ENCODE measurements at regions not wholly inside any gene's neighbourhood (a gene's known extent, or its start where the extent isn't known, plus 50 kb on each side); places are given as distances from the start of the nearest gene placed in this dataset.

GRCh38 chr21:19535356-19535755 lies 1131.8 kb upstream of the TMPRSS15 start:
- Histone ChIP-seq H2BK5ac (ENCODE audit: low read depth, low read length, poor library complexity) (no peak overlapping the region), H2AK5ac (ENCODE audit: low read length) (no peak overlapping the region), H3K27ac (ENCODE audit: low read depth, low read length) (no peak overlapping the region), H3K27me3 (ENCODE audit: insufficient read depth, low read length) (no peaks in the 10 kb centered on the region), H4K8ac (ENCODE audit: low read depth, low read length) (no peak overlapping the region), H2AFZ (ENCODE audit: insufficient read depth, low read length, poor library complexity) (no peak overlapping the region), H2BK120ac (ENCODE audit: insufficient read depth, low read length, poor library complexity) (no peak overlapping the region), H3K4me2 (ENCODE audit: low read length) (no peak overlapping the region), H4K91ac (ENCODE audit: low read depth, low read length) (no peak overlapping the region), H3K79me2 (ENCODE audit: control insufficient read depth, insufficient read depth, low read length, poor library complexity) (no peaks in the 10 kb centered on the region), H3K4me1 (ENCODE audit: control insufficient read depth in 1 of 2, insufficient read depth in 2 of 2, low read length in 2 of 2) (no peaks in the 10 kb centered on the region), H3K4me3 (ENCODE audit: low read depth, low read length) (no peak overlapping the region), H3K14ac (ENCODE audit: low read length) (no peak overlapping the region), H3K18ac (ENCODE audit: low read length) (no peak overlapping the region), H3K23ac (ENCODE audit: low read length) (no peak overlapping the region), H2BK12ac (ENCODE audit: low read length) (no peak overlapping the region), H3K9ac (ENCODE audit: low read length) (no peak overlapping the region), H4K12ac (ENCODE audit: low read depth, low read length) (no peak overlapping the region), H3K79me1 (ENCODE audit: low read length) (no peaks in the 10 kb centered on the region), H3K36me3 (ENCODE audit: control insufficient read depth in 1 of 2, insufficient read depth in 2 of 2, low read length in 2 of 2) (no peaks in the 10 kb centered on the region), H3K4ac (ENCODE audit: low read depth, low read length) (no peak overlapping the region), H3K9me3 (ENCODE audit: insufficient read depth, low read depth, low read length) (no peaks in the 10 kb centered on the region)
- DNase-seq = no peak
- WGBS (ENCODE audit: extremely low coverage, insufficient coverage, insufficient read length) = no CpG with 5 or more reads among the region's 3 CpGs

- Histone ChIP-seq H4K91ac (ENCODE audit: low read depth, low read length) (no peak overlapping the region), H4K8ac (ENCODE audit: low read depth, low read length) (no peak overlapping the region), H3K79me1 (ENCODE audit: low read length) (no peaks in the 10 kb centered on the region), H2BK12ac (ENCODE audit: low read length) (no peak overlapping the region), H2BK5ac (ENCODE audit: low read depth, low read length, poor library complexity) (no peak overlapping the region), H3K4me3 (ENCODE audit: low read depth, low read length) (no peak overlapping the region), H2AK5ac (ENCODE audit: low read length) (no peak overlapping the region), H4K12ac (ENCODE audit: low read depth, low read length) (no peak overlapping the region), H3K23ac (ENCODE audit: low read length) (no peak overlapping the region), H2BK120ac (ENCODE audit: insufficient read depth, low read length, poor library complexity) (no peak overlapping the region), H3K18ac (ENCODE audit: low read length) (no peak overlapping the region), H3K36me3 (ENCODE audit: control insufficient read depth in 1 of 2, insufficient read depth in 2 of 2, low read length in 2 of 2) (no peaks in the 10 kb centered on the region), H3K4ac (ENCODE audit: low read depth, low read length) (no peak overlapping the region), H3K4me2 (ENCODE audit: low read length) (no peak overlapping the region), H3K27ac (ENCODE audit: low read depth, low read length) (no peak overlapping the region), H3K9me3 (ENCODE audit: insufficient read depth, low read depth, low read length) (no peaks in the 10 kb centered on the region), H3K27me3 (ENCODE audit: insufficient read depth, low read length) (no peaks in the 10 kb centered on the region), H3K14ac (ENCODE audit: low read length) (no peak overlapping the region), H3K4me1 (ENCODE audit: control insufficient read depth in 1 of 2, insufficient read depth in 2 of 2, low read length in 2 of 2) (no peaks in the 10 kb centered on the region), H3K79me2 (ENCODE audit: control insufficient read depth, insufficient read depth, low read length, poor library complexity) (no peaks in the 10 kb centered on the region), H3K9ac (ENCODE audit: low read length) (no peak overlapping the region), H2AFZ (ENCODE audit: insufficient read depth, low read length, poor library complexity) (no peak overlapping the region)
- no CpG with 5 or more reads among the region's 2 CpGs for WGBS (ENCODE audit: extremely low coverage, insufficient coverage, insufficient read length)
- DNase-seq = no peak
Measured at GRCh38 chr21:19537116-19537515, 1133.5 kb upstream of the TMPRSS15 start.

- Histone ChIP-seq H2BK12ac (ENCODE audit: low read length) (no peak overlapping the region), H3K27ac (ENCODE audit: low read depth, low read length) (no peak overlapping the region), H3K36me3 (ENCODE audit: control insufficient read depth in 1 of 2, insufficient read depth in 2 of 2, low read length in 2 of 2) (no peaks in the 10 kb centered on the region), H4K91ac (ENCODE audit: low read depth, low read length) (no peak overlapping the region), H3K4me3 (ENCODE audit: low read depth, low read length) (no peak overlapping the region), H4K12ac (ENCODE audit: low read depth, low read length) (no peak overlapping the region), H2BK120ac (ENCODE audit: insufficient read depth, low read length, poor library complexity) (no peak overlapping the region), H4K8ac (ENCODE audit: low read depth, low read length) (no peak overlapping the region), H3K9me3 (ENCODE audit: insufficient read depth, low read depth, low read length) (no peaks in the 10 kb centered on the region), H2AK5ac (ENCODE audit: low read length) (no peak overlapping the region), H2AFZ (ENCODE audit: insufficient read depth, low read length, poor library complexity) (no peak overlapping the region), H3K18ac (ENCODE audit: low read length) (no peak overlapping the region), H2BK5ac (ENCODE audit: low read depth, low read length, poor library complexity) (no peak overlapping the region), H3K14ac (ENCODE audit: low read length) (no peak overlapping the region), H3K4me2 (ENCODE audit: low read length) (no peak overlapping the region), H3K4me1 (ENCODE audit: control insufficient read depth in 1 of 2, insufficient read depth in 2 of 2, low read length in 2 of 2) (peaks cover 0 to 2% of the 10 kb centered on the region in 2 experiments), H3K23ac (ENCODE audit: low read length) (no peak overlapping the region), H3K79me2 (ENCODE audit: control insufficient read depth, insufficient read depth, low read length, poor library complexity) (no peaks in the 10 kb centered on the region), H3K79me1 (ENCODE audit: low read length) (peaks cover 2% of the 10 kb centered on the region), H3K9ac (ENCODE audit: low read length) (no peak overlapping the region), H3K27me3 (ENCODE audit: insufficient read depth, low read length) (no peaks in the 10 kb centered on the region), H3K4ac (ENCODE audit: low read depth, low read length) (no peak overlapping the region)
- DNase-seq = no peak
- no CpG with 5 or more reads among the region's 2 CpGs for WGBS (ENCODE audit: extremely low coverage, insufficient coverage, insufficient read length)
Measured at GRCh38 chr21:19540287-19540686, 1136.7 kb upstream of the TMPRSS15 start.

- Histone ChIP-seq H3K27me3 (ENCODE audit: insufficient read depth, low read length) (no peaks in the 10 kb centered on the region), H3K18ac (ENCODE audit: low read length) (no peak overlapping the region), H3K4me3 (ENCODE audit: low read depth, low read length) (no peak overlapping the region), H2AFZ (ENCODE audit: insufficient read depth, low read length, poor library complexity) (no peak overlapping the region), H3K23ac (ENCODE audit: low read length) (no peak overlapping the region), H2BK120ac (ENCODE audit: insufficient read depth, low read length, poor library complexity) (no peak overlapping the region), H3K79me2 (ENCODE audit: control insufficient read depth, insufficient read depth, low read length, poor library complexity) (no peaks in the 10 kb centered on the region), H3K36me3 (ENCODE audit: control insufficient read depth in 1 of 2, insufficient read depth in 2 of 2, low read length in 2 of 2) (no peaks in the 10 kb centered on the region), H3K9ac (ENCODE audit: low read length) (no peak overlapping the region), H3K27ac (ENCODE audit: low read depth, low read length) (no peak overlapping the region), H4K12ac (ENCODE audit: low read depth, low read length) (no peak overlapping the region), H4K91ac (ENCODE audit: low read depth, low read length) (no peak overlapping the region), H3K4me1 (ENCODE audit: control insufficient read depth in 1 of 2, insufficient read depth in 2 of 2, low read length in 2 of 2) (peaks cover 0 to 2% of the 10 kb centered on the region in 2 experiments), H2AK5ac (ENCODE audit: low read length) (no peak overlapping the region), H3K4ac (ENCODE audit: low read depth, low read length) (no peak overlapping the region), H2BK5ac (ENCODE audit: low read depth, low read length, poor library complexity) (no peak overlapping the region), H4K8ac (ENCODE audit: low read depth, low read length) (no peak overlapping the region), H3K14ac (ENCODE audit: low read length) (no peak overlapping the region), H3K9me3 (ENCODE audit: insufficient read depth, low read depth, low read length) (peaks cover 3% of the 10 kb centered on the region), H2BK12ac (ENCODE audit: low read length) (no peak overlapping the region), H3K79me1 (ENCODE audit: low read length) (peaks cover 2% of the 10 kb centered on the region), H3K4me2 (ENCODE audit: low read length) (no peak overlapping the region)
- DNase-seq = no peak
- no CpG with 5 or more reads among the region's 2 CpGs for WGBS (ENCODE audit: extremely low coverage, insufficient coverage, insufficient read length)
Measured at GRCh38 chr21:19541602-19542001, 1138.0 kb upstream of the TMPRSS15 start.
